BLaER1 (cell line): ENCODE measurements at regions not wholly inside any gene's neighbourhood (a gene's known extent, or its start where the extent isn't known, plus 50 kb on each side); places are given as distances from the start of the nearest gene placed in this dataset.

Experiments used
- H3K27ac ChIP-seq: shearing (Covaris generic); formaldehyde crosslinking; 2 replicates; pipeline ENCODE4 v1.8.1; 2022
- H3K27me3 ChIP-seq: shearing (Covaris generic); formaldehyde crosslinking; 2 replicates; pipeline ENCODE4 v1.8.1; 2022
- H3K36me3 ChIP-seq: shearing (Covaris generic); formaldehyde crosslinking; 2 replicates; pipeline ENCODE4 v1.8.1; 2022
- H3K4me1 ChIP-seq: shearing (Covaris generic); formaldehyde crosslinking; 2 replicates; pipeline ENCODE4 v1.8.1; 2022
- H3K4me2 ChIP-seq: shearing (Covaris generic); formaldehyde crosslinking; 2 replicates; pipeline ENCODE4 v1.8.1; 2022
- H3K4me3 ChIP-seq: shearing (Covaris generic); formaldehyde crosslinking; 2 replicates; pipeline ENCODE4 v1.8.1; 2022
- H3K9ac ChIP-seq: shearing (Covaris generic); formaldehyde crosslinking; 2 replicates; pipeline ENCODE4 v1.8.1; 2022
- H3K9me3 ChIP-seq: shearing (Covaris generic); formaldehyde crosslinking; 2 replicates; pipeline ENCODE4 v1.8.1; 2022
- H4K20me1 ChIP-seq: shearing (Covaris generic); formaldehyde crosslinking; 2 replicates; pipeline ENCODE4 v1.8.1; 2022
- Cebpa-rat ChIP-seq: shearing (Covaris generic); IDR thresholded peaks from 2 replicates; pipeline ENCODE4 v1.8.1; 2022

DNA sequence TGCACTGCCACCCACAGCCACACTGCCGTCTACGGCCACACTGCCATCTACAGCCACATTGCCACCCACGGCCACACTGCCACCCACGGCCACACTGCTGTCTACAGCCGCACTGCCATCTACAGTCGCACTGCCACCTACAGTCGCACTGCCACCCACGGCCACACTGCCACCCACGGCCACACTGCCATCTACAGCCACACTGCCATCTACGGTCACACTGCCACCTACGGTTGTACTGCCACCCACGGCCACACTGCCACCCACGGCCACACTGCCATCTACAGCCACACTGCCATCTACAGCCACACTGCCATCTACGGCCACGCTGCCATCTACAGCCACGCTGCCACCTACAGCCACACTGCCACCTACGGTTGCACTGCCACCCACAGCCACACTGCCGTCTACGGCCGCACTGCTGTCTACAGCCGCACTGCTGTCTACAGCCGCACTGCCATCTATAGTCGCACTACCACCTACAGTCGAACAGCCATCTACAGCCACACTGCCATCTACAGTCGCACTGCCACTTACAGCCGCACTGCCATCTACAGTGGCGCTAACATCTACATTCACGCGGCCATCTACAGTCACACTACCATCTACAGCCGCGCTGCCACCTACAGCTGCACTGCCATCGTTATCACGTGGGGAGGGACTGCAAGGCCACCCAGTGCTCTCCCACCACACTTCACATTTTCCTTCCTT is 154.6 kb upstream of the AFDN start:
- no peaks in the 10 kb centered on the region for H4K20me1 ChIP-seq
- H3K36me3 ChIP-seq: no peaks in the 10 kb centered on the region
- H3K27ac ChIP-seq: no peak overlapping the region
- H3K4me3 ChIP-seq: no peak overlapping the region
- no peak overlapping the region for H3K4me2 ChIP-seq
- no peaks in the 10 kb centered on the region for H3K27me3 ChIP-seq
- no peak for TF ChIP-seq Cebpa-rat
- H3K4me1 ChIP-seq: peaks cover 19% of the 10 kb centered on the region
- H3K9me3 ChIP-seq: peaks cover 31% of the 10 kb centered on the region
- H3K9ac ChIP-seq: no peak overlapping the region

DNA sequence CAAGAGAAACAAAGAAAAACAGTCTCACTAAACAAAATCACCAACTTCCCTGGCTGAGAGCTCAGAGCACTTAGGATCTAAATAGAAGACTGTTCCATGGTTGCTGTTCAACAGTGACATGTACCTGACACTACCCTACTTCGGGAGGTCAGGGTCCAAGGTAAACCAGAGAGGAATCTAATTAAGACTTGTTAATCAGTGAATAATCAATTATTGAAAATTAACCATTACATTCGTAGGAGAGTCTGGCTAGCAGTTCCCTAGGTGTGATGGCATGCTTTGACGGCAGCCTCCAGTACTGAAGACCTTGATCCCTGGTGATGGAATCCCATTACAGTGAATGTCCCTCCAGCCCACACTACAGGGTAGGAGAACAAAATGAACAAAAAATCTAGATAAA is 154.0 kb upstream of the AFDN start:
- H3K4me2 ChIP-seq: no peak overlapping the region
- no peak for TF ChIP-seq Cebpa-rat
- no peaks in the 10 kb centered on the region for H4K20me1 ChIP-seq
- H3K27ac ChIP-seq: no peak overlapping the region
- H3K9me3 ChIP-seq: peaks cover 31% of the 10 kb centered on the region
- no peaks in the 10 kb centered on the region for H3K36me3 ChIP-seq
- H3K4me1 ChIP-seq: peaks cover 25% of the 10 kb centered on the region
- no peak overlapping the region for H3K4me3 ChIP-seq
- H3K9ac ChIP-seq: no peak overlapping the region
- peaks cover 5% of the 10 kb centered on the region; the same call in 1 of the 2 replicates for H3K27me3 ChIP-seq

DNA sequence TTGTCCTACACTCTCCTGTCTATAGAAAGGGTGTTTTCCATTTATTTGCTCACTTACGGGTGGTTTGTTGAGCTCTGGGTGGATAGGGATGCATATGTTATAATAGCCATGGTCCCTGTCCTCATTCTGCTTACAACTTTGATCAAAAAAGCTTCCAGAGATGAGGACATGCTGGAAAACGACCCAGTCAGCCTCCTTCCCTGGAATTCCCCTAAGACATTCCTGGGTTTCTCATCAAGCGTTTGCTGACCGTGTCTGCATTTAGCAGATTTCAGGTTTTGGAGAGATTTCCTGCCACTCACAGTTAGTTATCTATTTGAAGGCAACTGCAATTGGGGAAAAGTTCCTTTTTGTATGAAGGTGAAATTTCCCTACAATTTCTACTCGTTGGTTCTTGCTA is 152.8 kb upstream of the AFDN start:
- H3K4me3 ChIP-seq: no peak overlapping the region
- no peak for TF ChIP-seq Cebpa-rat
- peaks cover 31% of the 10 kb centered on the region for H3K9me3 ChIP-seq
- peaks cover 38% of the 10 kb centered on the region for H3K4me1 ChIP-seq
- no peaks in the 10 kb centered on the region for H3K36me3 ChIP-seq
- H3K27ac ChIP-seq: no peak overlapping the region
- no peak overlapping the region for H3K9ac ChIP-seq
- no peak overlapping the region for H3K4me2 ChIP-seq
- peaks cover 18% of the 10 kb centered on the region for H3K27me3 ChIP-seq
- H4K20me1 ChIP-seq: peaks cover 3% of the 10 kb centered on the region; the same call in 1 of the 2 replicates

DNA sequence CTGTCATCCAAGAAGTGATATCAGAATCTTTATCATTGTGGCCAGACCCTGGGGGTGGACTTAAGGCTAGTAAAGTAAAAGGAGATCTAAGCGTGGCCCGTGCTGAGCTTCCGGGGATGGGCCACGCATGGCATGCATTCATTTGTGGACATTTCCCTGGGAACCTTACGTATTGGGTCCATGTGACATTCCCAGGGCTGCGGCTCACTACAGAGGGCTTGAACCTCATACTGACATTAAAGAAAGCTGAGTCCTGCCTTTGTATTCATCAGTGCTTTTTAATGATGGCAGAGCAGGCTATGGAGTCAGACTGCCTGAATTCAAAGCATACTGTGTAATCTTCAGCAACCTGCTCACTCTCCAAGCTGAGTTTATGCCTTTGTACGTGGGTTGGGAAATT is 152.2 kb upstream of the AFDN start:
- Histone ChIP-seq H3K9ac (no peak overlapping the region), H3K4me3 (no peak overlapping the region), H3K4me1 (peaks cover 43% of the 10 kb centered on the region), H3K9me3 (peaks cover 31% of the 10 kb centered on the region), H3K27ac (no peak overlapping the region), H3K27me3 (peaks cover 23% of the 10 kb centered on the region), H3K4me2 (no peak overlapping the region), H3K36me3 (no peaks in the 10 kb centered on the region), H4K20me1 (peaks cover 6% of the 10 kb centered on the region; the same call in 1 of the 2 replicates)
- no peak for TF ChIP-seq Cebpa-rat

DNA sequence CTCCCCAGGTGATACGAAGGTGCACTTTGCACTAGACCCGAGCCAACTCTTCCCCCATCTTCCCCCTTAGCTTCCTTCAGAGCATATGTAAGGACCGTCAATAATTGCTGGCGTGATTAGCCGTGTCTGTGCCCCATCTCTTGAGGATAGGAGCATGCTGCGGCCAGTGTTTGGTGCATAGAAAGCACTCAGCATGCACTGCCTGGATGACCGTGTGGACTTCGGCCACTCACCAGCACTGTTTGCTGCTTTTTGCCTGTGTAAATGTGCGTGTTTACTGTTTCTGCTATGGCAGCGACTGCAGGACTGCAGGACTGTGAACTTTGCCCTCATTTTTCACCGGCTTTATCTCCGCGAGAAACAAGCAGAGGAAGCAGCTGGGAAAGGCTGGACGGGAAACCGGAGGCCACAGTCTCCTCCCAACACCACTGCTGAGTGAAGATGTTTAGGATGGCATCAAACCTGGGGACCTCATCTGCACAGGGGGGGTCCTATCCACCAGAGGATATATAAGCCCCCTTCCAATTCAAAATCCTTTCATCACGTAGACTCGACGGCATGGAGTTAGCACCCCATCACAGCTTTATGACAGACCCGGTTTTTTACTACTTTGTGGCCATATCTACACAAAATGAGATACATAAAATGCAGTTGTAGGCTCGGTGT is 150.6 kb upstream of the AFDN start:
- Histone ChIP-seq H3K27me3 (peaks cover 38% of the 10 kb centered on the region), H3K36me3 (no peaks in the 10 kb centered on the region), H3K27ac (peak overlapping the region; percentile 67), H3K4me3 (0 out of 2 replicates have a peak overlapping the region, but pooled peaks have one; percentile 4), H3K9ac (peak overlapping the region; percentile 26; the same call in 1 of the 2 replicates), H4K20me1 (peaks cover 6% of the 10 kb centered on the region; the same call in 1 of the 2 replicates), H3K4me2 (peak overlapping the region; percentile 98), H3K4me1 (peaks cover 59% of the 10 kb centered on the region), H3K9me3 (peaks cover 31% of the 10 kb centered on the region)
- TF ChIP-seq Cebpa-rat: no peak

DNA sequence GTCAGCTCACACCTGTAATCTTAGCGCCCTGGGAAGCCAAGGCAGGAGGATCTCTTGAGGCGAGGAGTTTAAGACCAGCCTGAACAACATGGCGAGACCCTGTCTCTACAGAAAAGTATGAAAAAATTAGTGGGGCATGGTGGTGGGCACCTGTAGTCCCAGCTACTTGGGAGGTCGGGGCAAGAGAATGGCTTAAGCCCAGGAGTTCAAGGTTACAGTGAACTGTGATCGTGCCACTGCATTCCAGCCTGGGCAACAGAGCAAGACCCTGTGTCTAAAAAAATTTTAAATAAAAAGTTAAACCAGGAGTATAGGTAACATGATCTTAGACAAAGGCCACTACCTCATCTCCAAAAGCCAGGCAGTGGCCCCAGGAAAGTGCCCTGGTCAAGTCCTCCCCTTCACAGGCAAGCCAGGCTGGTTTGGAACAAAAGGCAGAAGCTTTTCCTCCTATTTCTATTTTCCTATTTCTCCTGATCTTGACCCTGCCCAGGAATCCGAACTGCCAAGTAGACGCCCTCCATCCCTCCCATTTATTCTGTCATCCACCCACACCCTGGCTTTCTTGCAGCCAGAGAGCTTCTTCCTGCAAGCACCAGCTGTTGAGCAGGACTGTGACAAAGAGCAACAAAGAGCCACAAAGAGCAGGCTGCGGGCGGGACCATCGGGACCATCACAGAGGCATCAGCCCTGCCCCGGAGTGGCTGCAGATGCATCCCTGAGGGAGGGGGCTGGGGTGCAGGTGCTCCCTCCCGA is 149.9 kb upstream of the AFDN start:
- peaks cover 6% of the 10 kb centered on the region; the same call in 1 of the 2 replicates for H4K20me1 ChIP-seq
- 0 out of 2 replicates have a peak overlapping the region, but pooled peaks have one; percentile 4 for H3K4me3 ChIP-seq
- H3K9me3 ChIP-seq: peaks cover 23% of the 10 kb centered on the region
- H3K4me2 ChIP-seq: peak overlapping the region; percentile 98
- peak overlapping the region; percentile 67 for H3K27ac ChIP-seq
- peak overlapping the region; percentile 26; the same call in 1 of the 2 replicates for H3K9ac ChIP-seq
- H3K4me1 ChIP-seq: peaks cover 67% of the 10 kb centered on the region
- H3K36me3 ChIP-seq: no peaks in the 10 kb centered on the region
- TF ChIP-seq Cebpa-rat: no peak
- peaks cover 38% of the 10 kb centered on the region for H3K27me3 ChIP-seq

DNA sequence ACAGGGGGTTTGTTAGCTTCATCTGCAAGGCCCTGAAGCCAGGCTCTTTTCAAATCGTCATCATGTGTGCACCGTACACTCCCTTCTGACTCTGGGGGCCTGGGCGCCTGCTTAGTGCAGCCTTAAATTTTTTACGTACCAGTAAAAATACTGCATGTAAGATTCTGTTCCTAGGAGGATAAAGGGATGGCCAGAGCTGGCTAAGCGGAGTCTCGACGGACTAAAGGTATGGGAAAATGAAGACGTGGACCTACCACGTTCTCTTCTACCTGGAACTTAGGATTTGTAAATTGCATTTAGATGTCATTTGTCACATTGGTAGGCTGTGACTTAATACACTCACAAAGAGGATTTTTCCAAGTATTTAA is 149.3 kb upstream of the AFDN start:
- Histone ChIP-seq H3K36me3 (no peaks in the 10 kb centered on the region), H4K20me1 (peaks cover 6% of the 10 kb centered on the region; the same call in 1 of the 2 replicates), H3K4me1 (peaks cover 72% of the 10 kb centered on the region), H3K27ac (no peak overlapping the region), H3K9ac (no peak overlapping the region), H3K4me3 (peak overlapping the region; percentile 61; the same call in 1 of the 2 replicates), H3K27me3 (peaks cover 38% of the 10 kb centered on the region), H3K9me3 (peaks cover 18% of the 10 kb centered on the region), H3K4me2 (peak overlapping the region; percentile 98)
- no peak for TF ChIP-seq Cebpa-rat

DNA sequence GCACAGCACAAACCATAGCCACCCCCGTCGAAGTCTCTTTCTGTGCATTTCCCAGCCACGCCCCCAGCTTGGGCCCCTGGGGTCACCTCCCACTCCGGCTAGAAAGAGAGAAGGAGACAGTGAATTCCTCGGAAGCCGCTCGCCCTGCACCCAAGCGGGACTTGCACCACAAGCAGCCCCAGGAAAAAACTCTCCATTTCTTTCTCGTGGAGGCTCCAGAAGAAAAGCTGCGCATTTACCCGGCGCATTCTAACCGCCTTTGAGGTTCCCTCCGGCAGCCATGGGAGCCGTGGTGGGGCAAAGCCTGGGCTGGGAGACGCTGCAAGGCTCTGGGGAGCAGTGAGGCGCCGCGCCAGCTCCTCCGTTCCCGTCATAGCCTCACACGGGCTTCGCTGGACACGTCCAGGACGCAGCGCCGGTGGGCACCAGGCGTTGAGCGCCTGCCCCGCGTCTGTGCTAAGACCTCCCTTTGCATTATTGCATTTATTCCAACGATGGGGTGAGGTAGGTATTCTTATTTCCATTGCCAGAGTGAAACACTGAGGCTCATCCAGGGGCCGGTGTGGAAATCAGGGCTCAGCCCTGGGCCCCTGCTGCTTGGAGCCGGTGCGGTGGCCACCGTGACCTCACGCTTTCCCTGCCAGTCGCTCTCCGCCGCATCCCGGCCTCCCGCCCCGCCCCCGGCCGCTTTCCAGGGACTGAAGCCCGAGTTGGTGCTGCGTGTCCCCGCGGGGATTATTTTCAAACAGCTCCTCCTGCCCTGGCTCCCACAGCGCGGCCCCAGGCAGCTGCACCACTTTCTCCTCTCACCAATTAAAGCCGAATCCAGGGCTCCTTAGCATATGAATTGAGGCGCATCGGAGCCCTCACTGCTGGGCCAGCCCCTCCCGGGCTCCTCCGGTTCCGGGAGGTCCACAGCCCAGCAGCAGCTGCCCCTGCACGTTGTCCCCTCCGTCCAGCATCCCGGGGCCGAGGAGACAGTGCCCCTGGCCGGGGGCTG is 148.3 kb upstream of the AFDN start:
- Histone ChIP-seq H3K4me1 (peaks cover 82% of the 10 kb centered on the region), H3K9ac (peak overlapping the region; percentile 61; the same call in 1 of the 2 replicates), H3K4me3 (peak overlapping the region; percentile 61), H3K27me3 (peaks cover 38% of the 10 kb centered on the region), H4K20me1 (peaks cover 6% of the 10 kb centered on the region; the same call in 1 of the 2 replicates), H3K36me3 (no peaks in the 10 kb centered on the region), H3K27ac (no peak overlapping the region), H3K9me3 (peaks cover 13% of the 10 kb centered on the region; the same call in 1 of the 2 replicates), H3K4me2 (peak overlapping the region; percentile 98)
- no peak for TF ChIP-seq Cebpa-rat
